Adrenal gland (tissue), 9 donors: ENCODE measurements at regions not wholly inside any gene's neighbourhood (a gene's known extent, or its start where the extent isn't known, plus 50 kb on each side); places are given as distances from the start of the nearest gene placed in this dataset.

ENCODE experiments used
- DNase-seq, 7 donors: peaks; one replicate each; pipeline ENCODE4 v3.0.0-alpha.2; 2019 to 2020
- H3K27ac ChIP-seq, 5 donors: fragments of 200-600 bp; sonication (generic) in 4 of 5; 1 replicate in 3 of 5; 2 replicates in 2 of 5; pipeline versions ENCODE4 v1.5.1 to v1.8.0; 2016 to 2020; ENCODE audit warnings: mild to moderate bottlenecking in 1 of 5
- H3K27me3 ChIP-seq: fragments of 200-600 bp; 2 replicates; pipeline ENCODE4 v1.8.0; 2021
- H3K36me3 ChIP-seq, 2 donors: fragments of 200-600 bp; replicated peaks in 1 of 2; 1 replicate in 1 of 2; 2 replicates in 1 of 2; pipeline versions ENCODE4 v1.5.1 to v1.8.0; 2018 to 2022
- H3K4me1 ChIP-seq, 2 donors: fragments of 200-600 bp; replicated peaks in 1 of 2; 1 replicate in 1 of 2; 2 replicates in 1 of 2; pipeline versions ENCODE4 v1.5.1 to v1.8.0; 2018 to 2021
- H3K4me3 ChIP-seq, 4 donors: fragments of 200-600 bp; sonication (generic) in 3 of 4; one replicate each; pipeline ENCODE4 v1.5.1; 2016 to 2018
- H3K9me3 ChIP-seq, 3 donors: fragments of 200-600 bp; sonication (generic) in 1 of 3; replicated peaks in 1 of 3; 1 replicate in 2 of 3; 2 replicates in 1 of 3; pipeline versions ENCODE4 v1.5.1 to v1.8.0; 2016 to 2021
- POLR2A ChIP-seq, 2 donors: fragments of 450-650 bp; IDR thresholded peaks; one replicate each; pipeline ENCODE4 v1.6.1; 2017; ENCODE audit warnings: antibody characterized with exemption in 2 of 2, mild to moderate bottlenecking in 2 of 2, moderate library complexity in 1 of 2
- WGBS, 4 donors: extraction: QIAGEN DNeasy Blood & Tissue Kit in 2 of 4; methylation state at CpG; one replicate each; pipeline versions ENCODE4 v1.1.5 to v1.1.7; 2013 to 2017; 5-methylcytosine and 5-hydroxymethylcytosine counted together
- intact Hi-C, 2 donors: fragments of 100-400 bp; cut with DNase I; formaldehyde crosslinking; loops; one replicate each; pipeline versions ENCODE4 v1.14.1 to v1.15.0; 2022 to 2023
- TF ChIP-seq, protein P1 (sequence below), 6 experiments: fragments of 450-650 bp in 4 of 6; fragments of 200-600 bp in 2 of 6; sonication (generic) in 1 of 6; IDR thresholded peaks; 1 replicate in 5 of 6; 2 replicates in 1 of 6; pipeline versions ENCODE4 v1.5.1 to v1.8.0; 2016 to 2021; ENCODE audit warnings: antibody characterized with exemption in 6 of 6, mild to moderate bottlenecking in 2 of 6, moderate library complexity in 1 of 6
- donor health status: healthy with polysubstance abuse.
- donor health status: Bipolar disorder and iron deficiency.
- donor health status: DM: yes; HTN: yes; CAD: no.
- donor health status: DM: no; HTN: no; CAD: no.
- donor health status: DM: no; HTN: no; CAD: no.

DNA sequence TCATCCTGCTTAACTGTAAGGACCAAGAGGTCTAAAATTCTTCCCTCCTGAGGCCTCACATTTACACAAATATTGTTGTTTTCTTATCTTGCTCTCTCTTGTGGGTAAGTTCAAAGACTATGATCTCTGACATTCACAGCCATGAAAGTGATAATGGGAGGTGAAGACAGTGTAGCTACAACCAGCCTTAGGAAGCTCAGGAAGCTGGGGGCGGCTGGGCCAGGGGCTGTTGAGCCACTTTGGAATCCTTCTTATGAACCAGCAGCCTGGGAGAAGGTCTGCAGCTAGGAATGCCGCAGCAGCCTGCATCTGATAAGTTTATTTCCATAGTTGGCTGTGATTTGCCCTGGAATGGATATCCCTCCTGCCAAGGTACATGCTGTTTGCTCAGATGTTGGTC lies 316.2 kb downstream of the STIM2 start:
- no peak overlapping the region for H3K4me3 ChIP-seq
- H3K9me3 ChIP-seq: no peaks in the 10 kb centered on the region
- H3K4me1 ChIP-seq: no peaks in the 10 kb centered on the region
- H3K27ac ChIP-seq: no peak overlapping the region
- intact Hi-C loops: no loop called here
- WGBS, 4 donors: 28 to 52% (median 40%) methylated on average over 2 of the region's 2 CpGs
- TF ChIP-seq, protein P1, sequence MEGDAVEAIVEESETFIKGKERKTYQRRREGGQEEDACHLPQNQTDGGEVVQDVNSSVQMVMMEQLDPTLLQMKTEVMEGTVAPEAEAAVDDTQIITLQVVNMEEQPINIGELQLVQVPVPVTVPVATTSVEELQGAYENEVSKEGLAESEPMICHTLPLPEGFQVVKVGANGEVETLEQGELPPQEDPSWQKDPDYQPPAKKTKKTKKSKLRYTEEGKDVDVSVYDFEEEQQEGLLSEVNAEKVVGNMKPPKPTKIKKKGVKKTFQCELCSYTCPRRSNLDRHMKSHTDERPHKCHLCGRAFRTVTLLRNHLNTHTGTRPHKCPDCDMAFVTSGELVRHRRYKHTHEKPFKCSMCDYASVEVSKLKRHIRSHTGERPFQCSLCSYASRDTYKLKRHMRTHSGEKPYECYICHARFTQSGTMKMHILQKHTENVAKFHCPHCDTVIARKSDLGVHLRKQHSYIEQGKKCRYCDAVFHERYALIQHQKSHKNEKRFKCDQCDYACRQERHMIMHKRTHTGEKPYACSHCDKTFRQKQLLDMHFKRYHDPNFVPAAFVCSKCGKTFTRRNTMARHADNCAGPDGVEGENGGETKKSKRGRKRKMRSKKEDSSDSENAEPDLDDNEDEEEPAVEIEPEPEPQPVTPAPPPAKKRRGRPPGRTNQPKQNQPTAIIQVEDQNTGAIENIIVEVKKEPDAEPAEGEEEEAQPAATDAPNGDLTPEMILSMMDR (IDR thresholded peaks at IDR 0.05): no peak
- TF ChIP-seq POLR2A (IDR thresholded peaks at IDR 0.05): no peak
- no peak for DNase-seq
- no peaks in the 10 kb centered on the region for H3K27me3 ChIP-seq
- no peaks in the 10 kb centered on the region for H3K36me3 ChIP-seq

DNA sequence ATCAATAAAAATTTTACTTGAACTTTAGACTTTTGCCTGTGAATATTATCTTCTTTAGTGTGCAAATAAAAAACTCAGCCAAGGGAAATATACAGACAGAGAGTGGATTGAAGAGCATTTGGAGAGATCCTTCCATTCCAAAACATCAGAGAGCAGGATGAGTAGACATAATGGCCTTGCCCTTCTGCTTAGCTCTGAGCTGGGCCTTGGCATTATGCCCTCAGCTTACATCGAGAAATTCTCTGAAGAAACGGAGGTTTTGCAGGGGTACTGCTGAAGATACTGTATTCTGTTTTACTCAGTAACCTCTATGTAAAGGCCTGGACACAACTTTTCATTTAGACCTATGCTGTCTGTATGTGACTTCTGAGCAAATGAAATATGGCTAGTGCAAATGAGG lies 317.4 kb downstream of the STIM2 start:
- Histone ChIP-seq H3K4me3 (no peak overlapping the region), H3K27ac (no peak overlapping the region), H3K36me3 (no peaks in the 10 kb centered on the region), H3K4me1 (no peaks in the 10 kb centered on the region), H3K27me3 (no peaks in the 10 kb centered on the region), H3K9me3 (no peaks in the 10 kb centered on the region)
- WGBS, 4 donors: 15 to 28% (median 23%) methylated on average over 2 of the region's 2 CpGs
- intact Hi-C loops: no loop called here
- TF ChIP-seq, protein P1 (IDR thresholded peaks at IDR 0.05): no peak
- no peak for TF ChIP-seq POLR2A (IDR thresholded peaks at IDR 0.05)
- peak in 4 of 7 donors; percentile 13 to 20 (median 16) for DNase-seq

DNA sequence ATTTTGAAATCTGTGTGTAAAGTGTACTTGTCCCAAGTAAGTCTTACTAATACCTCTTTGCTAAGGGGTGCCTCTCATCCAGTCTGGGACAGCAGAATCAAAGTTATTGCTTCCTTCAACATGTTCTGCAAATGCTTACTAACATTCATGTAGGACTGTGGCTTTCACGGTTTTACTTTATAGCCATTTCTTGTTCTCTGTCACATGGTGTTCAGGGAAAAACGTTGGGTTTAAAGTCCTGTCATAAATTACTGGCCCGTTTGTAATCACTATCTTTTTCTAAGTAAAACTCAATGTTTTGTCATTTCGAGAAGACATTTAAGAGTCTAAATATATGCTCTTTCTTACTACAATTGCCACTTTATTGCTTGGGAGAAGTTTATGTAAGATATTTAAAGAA lies 321.1 kb downstream of the STIM2 start:
- no peaks in the 10 kb centered on the region for H3K9me3 ChIP-seq
- no peak overlapping the region for H3K27ac ChIP-seq
- intact Hi-C loops: no loop called here
- H3K36me3 ChIP-seq: no peaks in the 10 kb centered on the region
- no peaks in the 10 kb centered on the region for H3K4me1 ChIP-seq
- no peaks in the 10 kb centered on the region for H3K27me3 ChIP-seq
- no peak overlapping the region for H3K4me3 ChIP-seq
- TF ChIP-seq POLR2A (IDR thresholded peaks at IDR 0.05): no peak
- TF ChIP-seq, protein P1 (IDR thresholded peaks at IDR 0.05): no peak
- WGBS, 4 donors: 25 to 36% (median 33%) methylated on average over 4 of the region's 4 CpGs
- no peak for DNase-seq

DNA sequence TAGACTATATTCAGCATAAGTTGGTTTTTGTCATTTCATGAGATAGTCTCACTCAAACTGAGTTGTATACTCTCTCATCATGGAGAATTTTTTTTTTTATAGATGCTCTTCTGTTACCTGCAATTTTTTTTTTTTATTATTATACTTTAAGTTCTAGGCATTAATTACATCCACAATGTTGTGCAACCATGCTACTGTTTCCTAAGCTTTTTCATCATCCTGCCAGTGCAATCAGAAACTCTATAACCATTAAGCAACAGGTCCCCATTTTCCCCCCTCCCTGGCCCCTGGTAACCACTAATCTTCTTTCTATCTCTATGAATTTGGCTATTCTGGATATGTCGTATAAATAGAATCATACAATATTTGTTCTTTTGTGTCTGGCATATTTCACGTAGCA lies 321.6 kb downstream of the STIM2 start:
- no peak for DNase-seq
- Histone ChIP-seq H3K4me3 (no peak overlapping the region), H3K4me1 (no peaks in the 10 kb centered on the region), H3K9me3 (no peaks in the 10 kb centered on the region), H3K27ac (no peak overlapping the region), H3K36me3 (no peaks in the 10 kb centered on the region), H3K27me3 (no peaks in the 10 kb centered on the region)
- intact Hi-C loops: no loop called here
- TF ChIP-seq, protein P1 (IDR thresholded peaks at IDR 0.05): no peak
- TF ChIP-seq POLR2A (IDR thresholded peaks at IDR 0.05): no peak
- WGBS, 4 donors: 78 to 93% (median 87%) methylated on average over 2 of the region's 2 CpGs
